Skeletal muscle tissue (tissue), 3 donors: ENCODE measurements at regions not wholly inside any gene's neighbourhood (a gene's known extent, or its start where the extent isn't known, plus 50 kb on each side); places are given as distances from the start of the nearest gene placed in this dataset.

Experiments used
- H3K27ac ChIP-seq: one replicate; pipeline ENCODE4 v1.7.0; 2013; ENCODE audit warnings: mild to moderate bottlenecking, low read depth, low read length, inconsistent platforms
- H3K27me3 ChIP-seq, 3 donors: one replicate each; pipeline ENCODE4 v1.7.0; 2013; ENCODE audit warnings: low read length in 3 of 3; ENCODE audit not compliant: control insufficient read depth in 3 of 3, insufficient read depth in 3 of 3
- H3K36me3 ChIP-seq, 3 donors: one replicate each; pipeline ENCODE4 v1.7.0; 2013; ENCODE audit warnings: low read length in 3 of 3; ENCODE audit not compliant: control insufficient read depth in 3 of 3, insufficient read depth in 3 of 3
- H3K4me1 ChIP-seq, 3 donors: one replicate each; pipeline ENCODE4 v1.7.0; 2013; ENCODE audit warnings: low read length in 3 of 3, mild to moderate bottlenecking in 3 of 3; ENCODE audit not compliant: control insufficient read depth in 3 of 3, insufficient read depth in 3 of 3
- H3K4me3 ChIP-seq, 3 donors: one replicate each; pipeline ENCODE4 v1.7.0; 2013; ENCODE audit warnings: low read length in 3 of 3
- H3K9ac ChIP-seq, 3 donors: one replicate each; pipeline ENCODE4 v1.7.0; 2013; ENCODE audit warnings: low read length in 3 of 3, mild to moderate bottlenecking in 3 of 3, moderate library complexity in 2 of 3, low read depth in 1 of 3
- H3K9me3 ChIP-seq, 3 donors: one replicate each; pipeline ENCODE4 v1.7.0; 2013; ENCODE audit warnings: low read length in 3 of 3; ENCODE audit not compliant: control insufficient read depth in 3 of 3
- donor health status: Osteomylitis.

DNA sequence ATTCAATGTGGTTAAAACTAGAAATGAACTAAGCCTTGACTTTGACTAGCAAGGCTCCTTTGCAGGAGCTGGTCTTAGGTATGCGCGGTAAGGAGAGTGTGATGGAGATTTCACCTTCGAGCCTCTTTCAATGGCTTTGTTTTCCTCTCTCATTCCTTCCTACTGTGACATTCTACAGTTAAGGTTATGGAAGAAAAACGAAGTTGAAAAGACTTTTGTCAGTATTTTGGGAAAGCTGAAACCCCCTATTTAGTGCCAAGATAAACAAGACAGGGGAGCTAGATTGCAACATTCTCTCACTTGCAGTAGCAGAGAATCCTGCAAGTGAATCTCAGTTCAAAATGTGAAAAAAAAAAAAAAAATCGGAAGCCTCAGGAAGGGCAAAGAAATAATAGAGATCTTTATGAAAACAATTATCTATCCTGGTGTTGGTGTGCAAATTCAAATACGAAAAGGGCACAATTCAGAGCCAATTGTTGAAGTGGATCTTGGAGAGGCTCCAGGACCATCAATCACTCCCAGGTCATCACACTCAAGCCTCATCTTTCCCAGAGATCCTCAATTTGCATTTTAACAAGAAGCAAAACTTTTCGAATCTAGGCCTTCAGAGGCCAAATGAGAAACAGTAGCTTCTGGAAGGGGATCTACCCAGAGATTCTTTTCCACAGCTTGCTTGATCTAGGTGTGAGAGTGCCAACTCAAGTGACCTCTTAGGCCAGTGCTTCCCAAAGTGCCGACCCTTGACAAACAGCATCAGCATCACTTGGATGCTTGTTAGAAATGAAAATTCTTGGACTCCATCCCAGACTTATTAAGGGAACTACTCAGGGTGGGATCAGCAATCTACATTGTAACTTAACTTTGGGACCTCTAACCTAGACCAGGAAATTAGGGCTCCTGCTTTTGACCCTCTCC lies 163.8 kb downstream of the INHBA start:
- Histone ChIP-seq H3K4me3 (no peak overlapping the region), H3K9me3 (no peaks in the 10 kb centered on the region), H3K9ac (no peak overlapping the region), H3K27ac (no peak overlapping the region), H3K27me3 (no peaks in the 10 kb centered on the region), H3K4me1 (no peaks in the 10 kb centered on the region), H3K36me3 (no peaks in the 10 kb centered on the region)

DNA sequence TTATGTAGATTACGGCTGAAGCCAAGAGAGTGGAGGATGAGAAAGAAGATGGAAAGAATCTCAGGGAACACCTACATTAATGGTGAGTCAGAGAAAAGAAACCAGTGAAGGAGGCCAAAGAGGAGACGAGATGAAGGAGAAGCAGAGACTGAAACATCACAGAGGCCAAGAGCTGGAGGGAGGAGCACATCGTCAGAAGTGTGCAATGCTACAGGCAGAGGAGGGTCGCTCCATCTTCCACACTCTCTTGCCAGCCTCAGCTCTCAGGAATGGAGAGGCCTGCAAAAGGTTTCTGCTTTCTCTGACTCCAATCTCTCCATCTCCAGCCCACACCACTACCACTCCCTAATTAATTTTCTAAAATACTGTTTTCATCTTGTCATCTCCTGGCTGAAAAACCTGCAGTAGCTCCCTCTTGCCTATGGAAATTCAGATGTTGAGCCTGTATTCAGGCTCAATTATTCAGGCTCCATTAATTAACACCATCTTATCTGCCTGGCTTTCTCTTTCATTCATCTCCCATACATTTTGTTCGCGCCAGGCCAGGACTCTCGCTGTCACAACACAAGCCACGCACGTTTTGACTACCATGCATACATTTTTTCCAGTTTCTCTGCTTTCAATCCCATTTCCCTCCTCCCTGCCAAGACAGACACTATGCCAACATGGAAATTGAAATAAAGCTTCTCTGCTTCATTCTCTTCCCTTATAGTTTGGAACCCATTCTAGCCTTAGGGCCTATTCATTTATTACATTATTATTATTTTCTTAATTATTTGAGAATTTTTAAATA lies 165.8 kb downstream of the INHBA start:
- Histone ChIP-seq H3K4me1 (no peaks in the 10 kb centered on the region), H3K4me3 (no peak overlapping the region), H3K36me3 (no peaks in the 10 kb centered on the region), H3K27ac (no peak overlapping the region), H3K9me3 (no peaks in the 10 kb centered on the region), H3K27me3 (no peaks in the 10 kb centered on the region), H3K9ac (no peak overlapping the region)

DNA sequence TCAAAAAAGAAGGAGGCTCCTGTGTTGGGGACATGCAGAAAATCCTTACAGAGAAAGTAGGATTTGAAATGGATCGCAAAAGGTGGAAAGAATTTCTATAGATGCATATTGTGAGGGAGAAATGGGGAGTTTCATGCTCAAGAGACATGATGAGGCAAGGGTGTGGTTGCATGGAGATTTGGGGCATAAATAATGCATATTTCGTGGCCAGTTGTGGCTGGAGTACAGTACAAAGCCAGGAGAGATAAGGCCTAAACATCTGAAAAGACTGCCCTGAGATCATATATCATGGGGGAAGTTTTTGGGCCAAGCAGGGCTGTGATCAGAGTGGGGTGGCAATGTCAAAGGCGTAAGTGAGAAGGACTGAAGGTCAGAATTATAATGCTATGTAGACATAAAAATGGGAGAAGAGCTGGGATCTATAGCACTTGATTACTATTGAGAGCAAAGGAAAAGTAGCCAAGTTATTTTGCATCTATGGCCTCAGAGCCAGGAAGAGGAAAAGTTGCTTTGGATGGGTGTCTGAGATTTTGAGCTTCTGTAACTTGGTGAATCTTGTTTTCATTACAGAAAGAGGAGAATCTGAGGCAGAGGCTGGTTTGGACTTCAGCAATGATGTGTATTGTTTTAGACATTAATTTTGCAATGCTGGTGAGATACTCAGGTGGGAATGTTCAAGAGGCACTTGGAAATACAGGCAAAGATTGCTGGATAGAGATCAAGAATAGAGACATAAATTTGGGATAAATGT lies 166.6 kb downstream of the INHBA start:
- H3K27ac ChIP-seq = no peak overlapping the region
- H3K27me3 ChIP-seq = no peaks in the 10 kb centered on the region
- H3K4me3 ChIP-seq = no peak overlapping the region
- no peak overlapping the region for H3K9ac ChIP-seq
- H3K36me3 ChIP-seq = no peaks in the 10 kb centered on the region
- H3K9me3 ChIP-seq = no peaks in the 10 kb centered on the region
- H3K4me1 ChIP-seq = no peaks in the 10 kb centered on the region

DNA sequence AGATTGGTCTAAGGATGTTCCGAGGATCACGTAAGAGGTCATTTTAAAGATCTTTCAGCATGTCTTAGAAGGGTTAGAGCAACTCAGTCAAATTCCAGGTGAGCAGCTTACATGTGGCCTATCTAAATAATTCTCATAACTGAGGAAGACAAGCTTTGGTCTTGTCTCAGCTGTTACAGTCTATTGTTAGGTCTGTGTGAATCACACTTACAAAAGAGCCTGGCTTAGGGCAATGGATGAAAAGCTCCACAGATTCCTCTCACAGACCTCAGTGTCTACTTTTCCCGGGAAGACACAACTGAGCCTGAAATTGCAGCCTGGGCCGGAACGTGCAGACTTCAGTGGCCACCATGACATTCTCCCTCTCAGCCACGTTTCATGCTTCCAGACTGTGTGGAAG lies 173.1 kb downstream of the INHBA start:
- no peak overlapping the region for H3K27ac ChIP-seq
- no peaks in the 10 kb centered on the region for H3K4me1 ChIP-seq
- H3K4me3 ChIP-seq = no peak overlapping the region
- H3K36me3 ChIP-seq = no peaks in the 10 kb centered on the region
- no peaks in the 10 kb centered on the region for H3K9me3 ChIP-seq
- no peaks in the 10 kb centered on the region for H3K27me3 ChIP-seq
- no peak overlapping the region for H3K9ac ChIP-seq

DNA sequence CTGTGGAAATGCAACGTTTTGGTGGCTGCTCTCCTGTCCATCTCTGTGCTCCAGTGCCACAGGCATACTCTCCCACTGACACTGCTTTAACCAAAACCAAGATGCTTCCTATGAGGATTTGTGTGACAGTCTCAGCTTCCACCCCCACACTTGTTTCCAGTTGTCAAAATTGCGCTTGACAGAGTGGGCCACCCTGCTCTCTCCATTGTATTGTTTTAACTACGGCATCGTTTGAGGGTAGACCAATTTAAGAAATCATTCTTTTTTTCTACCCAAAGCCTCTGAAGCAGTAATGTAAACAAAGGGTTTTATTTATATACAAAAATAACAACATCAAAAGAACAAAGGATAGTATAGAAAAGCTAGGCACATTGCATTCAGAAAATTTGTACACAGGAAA lies 178.0 kb downstream of the INHBA start:
- Histone ChIP-seq H3K27ac (no peak overlapping the region), H3K36me3 (no peaks in the 10 kb centered on the region), H3K9me3 (peaks cover 0 to 2% (median 0%) of the 10 kb centered on the region in 3 donors), H3K4me3 (no peak overlapping the region), H3K4me1 (no peaks in the 10 kb centered on the region), H3K27me3 (no peaks in the 10 kb centered on the region), H3K9ac (no peak overlapping the region)

DNA sequence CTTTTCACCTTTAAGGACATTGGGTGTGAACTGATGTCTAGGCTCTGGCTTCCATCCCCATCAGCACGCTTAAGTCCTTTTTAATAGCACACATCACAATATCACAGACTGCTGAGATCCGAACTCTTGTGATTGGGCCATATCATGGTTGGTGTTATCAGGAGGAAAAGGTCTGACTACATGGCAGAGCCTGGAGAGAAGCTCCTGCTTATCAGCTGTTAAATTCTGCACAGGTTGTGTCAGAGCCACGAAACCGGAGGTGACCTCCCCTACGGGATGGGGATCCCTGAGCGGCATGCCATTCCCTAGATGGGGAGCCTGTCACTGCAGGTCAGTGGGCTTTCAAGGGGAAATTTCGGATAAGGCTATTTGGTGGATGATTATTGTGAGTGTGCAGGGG lies 182.4 kb downstream of the INHBA start:
- H3K27me3 ChIP-seq = no peaks in the 10 kb centered on the region
- H3K27ac ChIP-seq = no peak overlapping the region
- H3K4me3 ChIP-seq = no peak overlapping the region
- H3K9ac ChIP-seq = no peak overlapping the region
- H3K4me1 ChIP-seq = no peaks in the 10 kb centered on the region
- peaks cover 0 to 2% (median 0%) of the 10 kb centered on the region in 3 donors for H3K9me3 ChIP-seq
- H3K36me3 ChIP-seq = no peaks in the 10 kb centered on the region

DNA sequence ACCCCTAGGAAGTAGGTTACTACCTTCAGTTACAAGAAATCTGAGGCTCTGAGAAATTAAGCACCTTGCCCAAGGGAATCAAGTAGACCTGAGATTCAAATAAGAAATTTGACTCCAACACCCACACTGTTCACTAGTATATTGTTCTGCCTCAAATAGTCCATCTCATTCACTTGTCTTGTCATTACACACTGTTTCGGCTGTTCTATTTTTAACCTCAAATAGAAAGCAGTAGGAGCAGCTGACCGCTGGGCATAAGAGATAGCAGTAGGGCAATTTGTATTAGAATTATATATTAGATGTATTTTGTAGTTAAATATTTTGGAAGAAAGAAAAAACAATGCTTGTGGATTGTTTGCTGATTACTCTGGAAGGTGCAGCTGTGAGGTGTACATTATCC lies 185.1 kb downstream of the INHBA start:
- H3K36me3 ChIP-seq = no peaks in the 10 kb centered on the region
- no peak overlapping the region for H3K4me3 ChIP-seq
- H3K9ac ChIP-seq = no peak overlapping the region
- H3K4me1 ChIP-seq = no peaks in the 10 kb centered on the region
- H3K27me3 ChIP-seq = no peaks in the 10 kb centered on the region
- H3K27ac ChIP-seq = no peak overlapping the region
- H3K9me3 ChIP-seq = peaks cover 0 to 3% (median 2%) of the 10 kb centered on the region in 3 donors

DNA sequence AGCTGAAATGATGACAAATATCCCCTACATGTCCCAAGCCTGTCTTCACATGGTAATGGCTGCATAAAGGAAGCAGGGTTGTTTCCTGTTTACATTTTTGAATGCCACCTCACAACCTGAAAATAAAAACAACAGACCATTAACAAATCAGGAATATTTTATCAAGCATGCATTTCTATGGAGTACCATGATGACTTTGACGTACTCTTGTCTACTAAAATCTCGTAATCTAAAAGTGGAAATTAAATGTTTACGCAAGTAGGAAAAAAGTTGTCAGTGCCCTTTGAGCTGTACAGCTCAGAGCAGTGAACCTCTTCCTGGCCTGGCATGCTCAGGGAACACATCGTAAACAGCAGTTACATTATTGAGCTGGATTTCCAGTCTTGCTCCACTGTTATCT lies 194.1 kb downstream of the INHBA start:
- Histone ChIP-seq H3K9me3 (peaks cover 0 to 3% (median 0%) of the 10 kb centered on the region in 3 donors), H3K9ac (no peak overlapping the region), H3K4me1 (no peaks in the 10 kb centered on the region), H3K27me3 (peaks cover 0 to 2% (median 0%) of the 10 kb centered on the region in 3 donors), H3K27ac (no peak overlapping the region), H3K4me3 (no peak overlapping the region), H3K36me3 (no peaks in the 10 kb centered on the region)

DNA sequence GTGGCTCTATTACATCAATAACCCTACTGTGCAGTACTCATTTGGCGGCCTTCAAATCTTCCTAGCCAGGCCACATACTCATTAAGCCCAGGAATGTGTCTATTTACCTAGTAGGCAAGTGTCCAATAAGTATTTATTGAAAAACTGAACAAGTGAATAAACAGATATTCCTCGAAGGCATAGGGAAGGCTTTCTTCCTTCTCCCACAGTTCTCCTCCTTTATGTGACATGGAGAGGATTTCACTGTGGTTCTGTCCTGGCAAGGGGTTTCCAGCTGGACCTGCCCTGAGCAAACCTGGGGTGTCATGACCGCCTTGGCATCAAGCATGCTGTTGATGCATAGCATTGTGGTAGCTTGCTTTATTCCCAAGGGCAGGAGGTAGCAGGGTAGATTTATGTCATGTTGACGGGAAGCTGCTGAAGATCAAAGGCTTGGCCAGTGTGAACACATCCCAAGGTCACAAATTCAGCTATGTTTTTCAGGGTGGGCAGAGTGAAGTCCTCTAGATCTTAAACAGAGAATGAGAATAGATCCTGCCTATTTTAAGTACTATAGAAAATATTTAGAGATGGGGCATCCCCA lies 195.1 kb downstream of the INHBA start:
- Histone ChIP-seq H3K36me3 (no peaks in the 10 kb centered on the region), H3K4me3 (no peak overlapping the region), H3K9ac (no peak overlapping the region), H3K27ac (no peak overlapping the region), H3K9me3 (no peaks in the 10 kb centered on the region), H3K27me3 (peaks cover 0 to 2% (median 0%) of the 10 kb centered on the region in 3 donors), H3K4me1 (no peaks in the 10 kb centered on the region)
